ENCODE measurements at regions not wholly inside any gene's neighbourhood (a gene's known extent, or its start where the extent isn't known, plus 50 kb on each side); places are given as distances from the start of the nearest gene placed in this dataset.
"Not testable (repeated sequence)": the region's sequence is repeated elsewhere in the genome, so short reads cannot be mapped to it uniquely, and the experiment has no call there.

DNA sequence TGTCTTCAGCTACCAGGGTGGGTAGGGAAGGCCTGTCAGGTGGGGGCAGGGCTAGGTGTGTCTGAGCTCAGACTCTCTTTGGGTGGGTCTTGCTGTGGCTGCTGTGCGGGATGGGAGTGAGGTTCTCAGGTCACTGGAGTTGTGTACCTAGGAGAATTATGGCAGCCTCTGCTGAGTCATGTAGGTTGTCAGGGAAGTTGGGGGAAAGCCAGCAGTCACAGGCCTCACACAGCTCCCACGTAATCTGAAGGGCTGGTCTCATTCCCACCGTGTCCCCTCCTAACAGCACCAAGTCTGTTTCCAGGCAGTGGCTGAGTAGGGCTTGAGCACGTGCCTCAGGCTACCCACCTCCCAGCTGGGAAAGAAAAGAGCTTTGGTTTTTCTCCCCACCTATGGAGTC, 67.0 kb downstream of the CHCHD4 start:
- no peak for DNase-seq (ENCODE audit: low spot score)

DNA sequence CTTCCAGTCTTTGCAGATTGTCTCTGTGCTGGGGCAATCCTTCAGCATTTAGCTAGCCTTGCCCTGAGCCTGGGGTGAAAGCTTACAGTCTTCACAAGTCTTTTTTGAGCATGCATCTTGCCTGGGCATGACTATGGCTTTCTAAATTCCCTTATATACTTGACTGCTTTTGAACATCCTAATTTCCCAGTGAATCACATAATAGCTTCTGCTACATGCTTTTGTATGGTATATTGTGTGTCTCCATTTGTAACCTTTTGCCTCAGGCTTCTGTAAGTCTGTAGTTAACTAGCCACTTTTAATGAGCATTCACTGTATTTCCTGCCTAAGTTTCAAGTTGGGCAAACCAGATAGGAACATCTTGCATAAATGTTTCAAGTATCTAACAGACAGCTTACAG, 76.8 kb downstream of the CHCHD4 start:
- DNase-seq (ENCODE audit: low spot score) = no peak

DNA sequence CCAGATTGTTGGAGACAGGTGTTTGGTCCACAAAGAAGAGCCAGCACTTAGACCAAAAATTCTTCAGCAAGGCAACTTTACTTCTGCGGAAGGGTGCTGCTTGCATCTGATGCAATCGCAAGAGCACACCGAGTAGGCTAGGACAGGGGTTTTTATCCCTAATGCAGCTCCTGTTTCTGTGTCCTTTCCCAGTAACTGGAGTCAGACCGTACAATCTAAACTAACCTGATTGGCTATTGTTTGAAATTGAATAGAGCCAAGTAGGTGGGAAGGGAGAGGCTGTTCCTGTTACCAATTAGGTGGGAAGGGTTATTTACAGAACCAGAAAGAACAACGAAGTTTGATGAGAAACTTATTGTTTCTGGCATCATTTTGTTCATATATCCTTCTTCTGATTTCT, 77.6 kb downstream of the CHCHD4 start:
- DNase-seq (ENCODE audit: low spot score) = no peak

DNA sequence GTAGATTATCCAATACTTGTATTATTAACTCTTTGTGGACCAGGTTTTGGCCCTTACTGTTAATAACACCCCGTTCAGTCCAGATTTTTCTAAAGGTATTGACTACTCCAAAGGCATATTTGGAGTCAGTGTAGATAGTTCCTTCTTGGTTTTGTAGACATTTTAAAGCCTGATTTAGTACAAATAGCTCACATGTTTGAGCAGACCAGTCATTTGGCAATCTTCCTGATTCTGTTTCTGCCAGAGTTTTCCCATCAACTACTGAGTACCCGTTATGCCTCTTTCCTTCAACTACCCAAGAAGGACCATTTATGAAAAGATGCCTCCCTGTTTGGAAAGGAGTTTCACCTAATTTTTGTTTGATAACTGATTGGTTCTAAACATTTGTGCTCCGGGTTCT, 82.0 kb downstream of the CHCHD4 start:
- DNase-seq (ENCODE audit: low spot score) = no peak

DNA sequence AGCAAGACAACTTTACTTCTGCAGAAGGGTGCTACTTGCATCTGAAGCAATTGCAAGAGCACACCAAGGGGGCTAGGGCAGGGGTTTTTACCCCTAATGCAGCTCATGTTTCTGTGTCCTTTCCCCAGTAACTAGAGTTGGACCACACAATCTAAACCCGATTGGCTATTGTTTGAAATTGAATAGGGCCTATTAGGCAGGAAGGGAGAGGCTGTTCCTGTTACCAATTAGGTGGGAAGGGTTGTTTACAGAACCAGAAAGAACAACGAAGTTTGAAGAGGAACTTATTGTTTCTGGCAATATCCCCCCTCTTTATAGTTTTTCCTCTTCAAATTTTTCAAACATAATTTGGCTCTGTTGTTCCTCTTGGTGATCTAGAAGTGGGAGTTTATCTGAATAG, 85.5 kb downstream of the CHCHD4 start:
- DNase-seq (ENCODE audit: low spot score) = no peak

DNA sequence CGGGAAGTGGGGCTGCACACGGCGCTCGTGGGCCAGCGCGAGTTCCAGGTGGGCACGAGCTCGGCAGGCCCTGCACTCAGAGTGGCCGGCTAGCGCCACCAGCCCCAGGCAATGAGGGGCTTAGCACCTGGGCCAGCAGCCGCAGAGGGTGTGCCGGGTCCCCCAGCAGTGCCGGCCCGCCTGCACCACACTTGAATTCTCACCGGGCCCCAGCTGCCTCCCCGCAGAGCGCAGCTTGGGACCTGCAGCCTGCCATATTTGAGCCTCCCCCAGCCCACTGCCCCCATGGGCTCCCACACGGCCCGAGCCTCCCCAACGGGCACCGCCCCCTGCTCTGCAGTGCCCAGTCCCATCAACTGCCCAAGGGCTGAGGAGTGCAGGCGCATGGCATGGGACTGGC, 87.5 kb downstream of the CHCHD4 start:
- no peak for DNase-seq (ENCODE audit: low spot score)

DNA sequence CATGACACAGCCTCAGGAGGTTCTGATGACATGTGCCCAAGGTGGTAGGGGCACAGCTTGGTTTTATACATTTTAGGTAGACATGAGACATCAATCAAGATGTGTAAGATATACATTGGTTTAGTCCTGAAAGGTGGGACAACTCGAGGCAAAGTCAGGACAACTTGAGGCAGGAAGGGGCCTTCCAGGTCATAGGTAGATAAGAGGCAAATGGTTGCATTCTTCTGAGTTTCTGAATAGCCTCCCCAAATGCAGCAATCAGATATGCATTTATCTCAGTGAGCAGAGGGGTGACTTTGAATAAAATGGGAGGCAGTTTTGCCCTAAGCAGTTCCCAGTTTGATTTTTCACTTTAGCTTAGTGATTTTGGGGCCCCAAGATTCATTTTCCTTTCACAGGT, 91.6 kb downstream of the CHCHD4 start:
- no peak for DNase-seq (ENCODE audit: low spot score)

DNA sequence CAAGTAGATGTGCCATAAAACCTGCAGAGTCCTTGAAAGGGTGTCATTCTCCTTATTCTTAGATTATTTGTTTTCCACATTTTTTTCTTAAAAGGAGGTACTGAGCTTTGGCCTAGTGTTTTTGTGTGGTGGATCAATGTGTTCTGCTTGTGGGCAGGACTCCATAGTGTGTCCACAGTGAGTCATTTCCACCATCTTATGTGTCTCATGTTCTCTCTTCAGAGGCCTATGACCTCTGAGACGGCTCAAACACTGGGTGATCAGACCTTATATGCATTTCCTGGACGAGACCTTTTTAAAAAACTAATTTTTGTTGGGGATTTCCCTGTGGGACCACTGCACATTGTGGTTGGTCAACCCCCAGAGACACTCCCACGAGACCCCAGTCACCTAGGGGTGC, 93.4 kb downstream of the CHCHD4 start:
- DNase-seq (ENCODE audit: low spot score) = no peak

DNA sequence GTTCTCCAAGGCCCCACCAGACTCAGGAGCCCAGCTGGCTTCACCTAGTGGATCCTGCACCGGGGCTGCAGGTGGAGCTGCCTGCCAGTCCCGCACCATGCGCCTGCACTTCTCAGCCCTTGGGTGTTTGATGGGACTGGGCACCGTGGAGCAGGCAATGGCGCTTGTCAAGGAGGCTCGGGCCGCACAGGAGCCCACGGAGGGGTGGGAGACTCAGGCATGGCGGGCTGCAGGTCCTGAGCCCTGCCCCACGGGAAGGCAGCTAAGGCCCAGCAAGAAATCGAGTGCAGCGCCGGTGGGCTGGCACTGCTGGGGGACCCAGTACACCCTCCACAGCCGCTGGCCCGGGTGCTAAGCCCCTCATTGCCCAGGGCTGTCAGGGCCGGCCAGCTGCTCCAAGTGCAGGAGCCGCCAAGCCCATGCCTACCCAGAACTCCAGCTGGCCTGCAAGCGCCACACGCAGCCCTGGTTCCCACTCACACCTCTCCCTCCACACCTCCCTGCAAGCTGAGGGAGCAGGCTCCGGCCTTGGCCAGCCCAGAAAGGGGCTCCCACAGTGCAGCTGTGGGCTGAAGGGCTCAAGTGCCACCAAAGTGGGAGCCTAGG, 95.2 kb downstream of the CHCHD4 start:
- DNase-seq (ENCODE audit: low spot score) = not testable (repeated sequence)

DNA sequence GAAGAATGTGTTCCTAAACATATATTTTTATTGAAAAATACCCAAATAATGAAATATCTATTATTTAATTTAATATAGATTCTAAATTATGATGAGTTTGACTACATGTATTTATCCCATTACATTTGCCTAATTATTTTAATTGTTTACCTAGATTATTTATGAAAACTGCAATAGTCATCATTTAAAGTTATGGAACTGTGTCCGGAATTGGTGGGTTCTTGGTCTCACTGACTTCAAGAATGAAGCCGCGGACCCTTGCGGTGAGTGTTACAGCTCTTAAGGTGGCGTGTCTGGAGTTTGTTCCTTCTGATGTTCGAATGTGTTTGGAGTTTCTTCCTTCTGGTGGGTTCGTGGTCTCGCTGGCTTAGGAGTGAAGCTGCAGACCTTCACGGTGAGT, 96.5 kb downstream of the CHCHD4 start:
- DNase-seq (ENCODE audit: low spot score) = not testable (repeated sequence)

DNA sequence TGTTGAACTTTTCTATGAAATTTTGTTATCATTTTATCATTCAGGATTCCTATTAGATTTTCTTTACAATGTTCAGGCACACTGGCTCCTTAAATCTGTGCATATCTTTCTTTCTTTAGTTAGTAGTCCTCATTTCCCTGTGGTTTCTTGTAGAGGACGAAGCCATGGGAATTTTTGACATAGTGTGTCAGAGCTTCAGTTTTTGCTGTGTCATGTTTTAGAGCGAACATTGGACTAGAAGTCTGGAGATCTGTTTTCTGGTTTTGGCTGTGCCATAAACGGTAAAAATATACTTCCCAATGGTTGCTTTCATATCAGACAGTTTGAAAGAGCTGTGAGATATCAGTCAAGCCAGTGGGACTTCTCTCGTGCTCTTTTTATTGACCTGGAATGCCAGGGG, 105.2 kb downstream of the CHCHD4 start:
- no peak for DNase-seq (ENCODE audit: low spot score)

DNA sequence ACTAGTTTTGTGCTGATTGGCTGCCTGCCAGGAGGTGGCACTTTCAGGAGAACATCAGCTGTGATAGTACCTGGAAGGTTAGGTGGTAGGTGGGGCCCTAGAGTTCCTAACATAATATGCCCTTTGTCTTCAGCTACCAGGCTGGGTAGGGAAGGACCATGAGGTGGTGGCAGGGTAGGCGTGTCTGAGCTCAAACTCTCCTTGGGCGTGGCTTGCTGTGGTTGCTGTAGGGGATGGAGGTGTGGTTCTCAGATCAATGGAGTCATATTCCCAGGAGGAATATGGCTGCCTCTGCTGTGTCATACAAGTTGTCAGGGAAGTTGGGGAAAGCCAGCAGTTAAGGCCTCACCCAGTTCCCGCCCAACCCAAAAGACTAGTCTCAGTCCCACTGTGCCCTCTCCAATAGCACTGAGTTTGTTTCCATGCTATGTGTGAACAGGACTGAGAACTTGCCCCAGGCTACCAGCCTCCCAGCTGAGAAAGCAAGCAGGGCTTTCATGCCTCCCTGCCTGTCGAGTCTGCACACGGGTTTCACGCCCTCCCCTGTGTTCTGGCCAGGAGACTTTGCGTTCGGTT, 107.7 kb downstream of the CHCHD4 start:
- DNase-seq (ENCODE audit: low spot score) = peak; percentile 4

DNA sequence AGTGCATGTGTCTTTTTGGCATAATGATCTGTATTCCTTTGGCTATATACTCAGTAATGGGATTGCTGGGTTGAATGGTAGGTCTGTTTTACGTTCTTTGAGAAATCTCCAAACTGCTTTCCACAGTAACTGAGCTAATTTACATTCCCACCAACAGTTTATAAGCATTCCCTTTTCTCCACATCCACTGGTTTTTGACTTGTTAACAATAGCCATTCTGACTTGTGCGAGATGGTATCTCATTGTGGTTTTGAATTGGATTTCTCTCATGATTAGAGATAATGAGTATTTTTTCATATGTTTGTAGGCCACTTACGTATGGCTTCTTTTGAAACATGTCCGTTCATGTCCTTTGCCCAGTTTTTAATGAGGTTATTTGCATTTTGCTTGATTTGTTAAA, 117.7 kb downstream of the CHCHD4 start:
- DNase-seq (ENCODE audit: low spot score) = no peak

DNA sequence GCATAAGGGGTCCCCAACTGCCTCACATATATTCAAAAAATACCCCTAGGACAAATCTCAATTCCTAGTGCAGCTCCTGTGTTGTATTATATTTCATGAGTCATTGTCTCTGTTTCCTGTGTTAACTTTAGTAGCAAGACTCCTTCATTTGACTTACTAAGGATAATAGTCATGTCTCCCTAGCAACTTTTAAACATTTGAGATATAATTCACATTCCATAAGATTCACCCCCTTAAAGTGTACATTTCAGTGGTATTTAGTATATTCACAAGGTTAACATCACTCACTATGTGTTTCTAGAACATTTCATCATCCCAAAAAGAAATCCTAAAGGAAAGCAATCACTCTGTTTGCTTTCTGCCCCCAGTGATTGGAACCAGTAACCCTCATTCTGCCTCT, 121.3 kb upstream of the WNT7A start:
- peak; percentile 5 for DNase-seq (ENCODE audit: low spot score)

DNA sequence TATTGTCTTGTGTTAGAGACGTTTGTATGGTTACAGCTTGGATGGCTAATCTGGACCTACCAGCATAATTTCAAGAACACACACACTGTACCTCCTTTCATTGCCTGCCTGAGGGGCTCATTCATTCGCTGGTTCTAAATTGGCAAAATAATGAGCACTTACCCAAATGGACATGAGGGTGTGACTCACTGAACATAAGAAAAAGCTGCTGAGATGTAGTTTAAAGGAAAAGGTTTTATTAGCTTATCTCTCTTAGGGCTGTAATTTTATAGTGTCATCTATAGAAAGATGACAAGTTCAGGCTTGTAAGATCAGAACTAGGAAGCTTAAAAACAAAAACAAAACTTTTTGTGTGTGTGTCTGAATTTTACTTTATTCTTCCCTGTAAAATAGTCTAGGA, 120.7 kb upstream of the WNT7A start:
- DNase-seq (ENCODE audit: low spot score) = no peak

DNA sequence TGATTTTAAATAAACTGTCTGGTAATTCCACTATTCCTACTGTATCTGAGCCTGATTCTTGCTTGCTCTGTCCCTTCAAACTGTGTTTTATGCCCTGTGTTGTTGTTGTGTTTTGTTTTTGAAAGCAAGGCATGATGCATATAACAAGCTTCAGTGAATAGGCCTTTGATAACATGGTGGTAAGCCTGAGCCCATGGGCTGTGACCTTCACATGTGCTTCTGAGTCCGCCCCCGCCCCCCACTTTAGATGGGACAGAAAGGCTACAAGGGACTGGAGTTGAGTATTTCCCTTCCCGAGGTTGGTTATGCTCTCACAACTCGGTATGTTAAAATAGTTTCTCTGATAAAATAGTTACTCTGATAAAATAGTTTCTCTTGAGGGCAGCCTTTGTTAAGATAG, 119.0 kb upstream of the WNT7A start:
- DNase-seq (ENCODE audit: low spot score) = no peak

DNA sequence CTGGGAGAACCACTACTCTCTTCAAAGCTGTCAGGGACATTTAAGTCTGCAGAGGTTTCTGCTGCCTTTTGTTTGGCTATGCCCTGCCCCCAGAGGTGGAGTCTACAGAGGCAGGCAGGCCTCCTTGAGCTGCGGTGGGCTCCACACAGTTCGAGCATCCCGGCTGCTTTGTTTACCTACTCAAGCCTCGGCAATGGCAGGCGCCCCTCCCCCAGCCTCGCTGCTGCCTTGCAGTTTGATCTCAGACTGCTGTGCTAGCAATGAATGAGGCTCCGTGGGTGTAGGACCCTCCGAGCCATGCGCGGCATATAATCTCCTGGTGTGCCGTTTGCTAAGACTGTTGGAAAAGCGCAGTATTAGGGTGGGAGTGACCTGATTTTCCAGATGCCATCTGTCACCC, 115.3 kb upstream of the WNT7A start:
- DNase-seq (ENCODE audit: low spot score) = not testable (repeated sequence)

DNA sequence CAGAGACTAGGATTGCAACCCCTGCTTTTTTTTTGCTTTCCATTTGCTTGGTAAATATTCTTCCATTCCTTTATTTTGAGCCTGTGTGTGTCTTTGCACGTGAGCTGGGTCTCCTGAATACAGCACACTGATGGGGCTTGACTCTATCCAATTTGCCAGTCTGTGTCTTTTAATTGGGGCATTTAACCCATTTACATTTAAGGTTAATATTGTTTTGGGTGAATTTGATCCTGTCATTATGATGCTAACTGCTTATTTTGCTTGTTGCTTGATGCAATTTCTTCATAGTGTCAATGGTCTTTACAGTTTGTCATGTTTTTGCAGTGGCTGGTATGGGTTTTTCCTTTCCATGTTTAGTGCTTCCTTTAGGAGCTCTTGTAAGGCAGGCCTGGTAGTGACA, 109.1 kb upstream of the WNT7A start:
- DNase-seq (ENCODE audit: low spot score) = not testable (repeated sequence)

DNA sequence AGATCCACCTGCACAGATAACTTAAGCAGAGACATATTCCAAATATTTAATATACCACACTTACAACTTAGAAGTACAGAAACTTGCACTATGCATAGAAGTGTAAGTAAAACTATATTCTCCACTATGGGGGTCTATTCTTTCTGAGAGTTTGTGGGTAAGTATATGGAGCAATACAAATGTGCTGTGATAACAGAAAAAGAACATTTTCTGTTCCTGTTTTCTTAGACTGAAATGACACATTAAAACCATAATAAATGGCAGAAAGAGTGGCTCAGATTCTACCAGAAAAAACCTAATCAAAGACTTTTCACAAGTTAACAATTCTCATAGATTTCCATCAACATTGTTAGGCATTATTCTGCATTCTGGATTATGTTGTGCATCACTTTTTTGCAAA, 96.6 kb upstream of the WNT7A start:
- DNase-seq (ENCODE audit: low spot score) = no peak

DNA sequence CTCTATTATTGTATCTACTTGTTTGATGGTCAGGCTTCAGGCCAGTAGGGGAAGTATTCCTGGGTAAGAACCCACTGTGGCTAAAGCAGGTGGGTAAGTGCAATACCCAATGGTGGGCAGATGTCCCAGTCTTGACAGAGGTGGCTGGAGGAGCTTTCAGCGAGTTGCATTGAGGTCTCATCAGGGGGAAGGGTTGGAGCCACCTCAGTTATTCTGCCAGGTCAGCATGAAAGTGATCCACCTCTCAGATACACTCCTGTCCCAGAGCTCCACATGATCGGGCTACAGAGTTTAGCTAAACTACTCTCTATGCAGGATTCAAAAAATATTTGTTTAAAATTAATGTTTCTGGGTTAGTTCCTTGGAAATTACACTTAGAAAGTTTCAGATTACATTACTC, 95.8 kb upstream of the WNT7A start:
- DNase-seq (ENCODE audit: low spot score) = no peak

DNA sequence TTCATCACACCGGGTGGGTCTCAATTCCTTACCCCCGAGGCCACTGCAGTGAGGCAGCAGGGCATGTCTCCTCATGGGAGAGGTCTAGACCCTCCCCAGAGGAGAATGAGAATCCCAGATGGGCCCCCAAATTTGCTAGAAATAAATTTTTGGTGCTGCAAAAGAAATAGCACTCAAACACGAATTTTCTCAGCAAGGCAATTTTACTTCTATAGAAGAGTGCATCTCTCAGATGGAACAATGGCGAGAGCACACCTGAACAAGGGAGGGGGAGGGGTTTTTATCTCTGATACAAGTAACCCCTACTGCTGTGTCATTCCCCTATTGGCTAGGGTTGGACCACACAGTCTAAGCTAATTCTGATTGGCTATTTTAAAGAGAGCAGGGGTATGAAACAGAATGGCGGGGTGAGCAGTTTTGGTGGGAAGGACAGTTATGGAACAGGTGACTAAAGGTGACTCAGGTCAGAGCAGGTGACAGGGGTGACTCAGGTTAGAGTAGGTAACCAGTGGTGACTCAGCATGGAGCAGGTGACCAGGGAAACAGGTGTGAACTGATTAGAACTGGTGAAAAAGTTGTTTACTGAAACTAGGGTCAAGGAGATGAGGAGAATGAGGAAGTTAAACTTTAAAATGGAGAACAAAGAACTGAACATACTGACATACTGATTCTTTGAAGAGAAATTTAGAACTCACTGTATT, 93.0 kb upstream of the WNT7A start:
- peak; percentile 65 for DNase-seq (ENCODE audit: low spot score)

DNA sequence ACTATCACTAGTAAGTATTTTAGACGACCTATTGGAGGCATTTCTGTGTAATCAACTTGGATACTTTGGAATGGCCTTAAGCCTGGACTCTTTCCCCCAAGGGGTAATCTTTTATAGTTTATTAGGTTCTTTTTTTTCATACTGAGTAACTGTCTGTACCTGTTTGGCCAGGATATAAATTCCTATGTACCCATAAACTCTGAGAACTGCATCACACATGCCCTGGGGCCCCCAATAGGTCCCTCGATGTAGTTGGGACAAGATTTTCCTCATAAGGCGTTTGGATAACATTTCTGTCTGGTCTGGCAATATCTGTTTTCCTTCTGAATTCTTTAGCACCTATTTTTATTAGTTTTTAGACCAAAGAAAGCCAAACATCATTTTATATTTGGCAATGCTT, 86.4 kb upstream of the WNT7A start:
- no peak for DNase-seq (ENCODE audit: low spot score)

DNA sequence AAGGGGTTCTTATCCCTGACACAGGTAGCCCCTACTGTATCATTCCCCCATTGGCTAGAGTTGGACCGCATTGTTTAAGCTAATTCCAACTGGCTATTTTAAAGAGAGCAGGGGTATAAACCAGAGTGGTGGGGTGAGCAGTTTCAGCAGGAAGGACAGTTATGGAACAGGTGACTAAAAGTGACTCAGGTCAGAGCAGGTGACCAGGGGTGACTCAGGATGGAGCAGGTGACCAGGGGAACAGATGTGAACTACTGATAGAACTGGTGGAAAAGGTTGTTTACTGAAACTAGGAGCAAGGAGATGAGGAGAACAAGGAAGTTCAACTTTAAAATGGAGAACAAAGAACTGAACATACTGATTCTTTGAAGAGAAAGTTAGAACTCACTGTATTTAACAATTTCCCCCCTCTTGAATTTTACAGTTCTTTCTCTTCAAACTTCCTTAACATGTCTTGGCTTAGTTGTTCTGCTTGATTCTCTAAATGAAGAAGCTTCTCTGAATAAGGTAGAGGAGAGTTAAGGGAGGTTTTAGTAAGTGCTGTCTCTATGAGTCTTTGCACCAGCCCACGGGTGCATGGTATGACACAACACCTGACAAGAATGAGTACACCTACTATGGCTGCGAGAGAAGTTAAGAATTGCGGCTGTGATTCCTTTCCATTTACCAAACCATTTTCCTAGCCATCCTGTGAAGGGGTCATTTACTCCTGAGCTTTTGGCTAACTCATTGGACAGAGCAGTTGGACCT, 83.4 kb upstream of the WNT7A start:
- peak; percentile 75 for DNase-seq (ENCODE audit: low spot score)
